ENCODE measurements at regions not wholly inside any gene's neighbourhood (a gene's known extent, or its start where the extent isn't known, plus 50 kb on each side); places are given as distances from the start of the nearest gene placed in this dataset.

DNA sequence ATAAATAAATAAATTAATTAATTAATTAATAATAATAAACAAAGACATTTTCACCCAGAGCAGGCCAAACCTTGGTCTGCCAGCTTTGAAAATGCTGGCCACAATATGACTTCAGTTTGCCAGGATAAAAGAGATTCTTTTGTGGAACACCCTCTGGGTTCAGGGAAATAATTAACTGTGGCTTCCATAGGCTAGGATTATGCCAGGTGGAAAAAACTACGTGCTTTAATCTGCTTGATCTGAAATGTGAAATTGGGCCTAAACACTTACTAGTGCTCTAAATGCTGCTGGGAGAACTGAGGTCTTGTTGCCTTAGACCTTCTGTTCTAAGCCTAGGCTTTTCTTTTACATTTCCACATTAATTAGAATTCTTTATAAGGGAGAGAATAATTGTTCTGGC is 650.0 kb downstream of the DIAPH3 start:
- CTCF ChIA-PET, result no interaction called here

GRCh38 chr13:59514316-59514715 is 649.4 kb downstream of the DIAPH3 start:
- TF ChIP-seq CTCF (IDR thresholded peaks at IDR 0.05; ENCODE audit: unreplicated experiment), result no peak
- no peak for DNase-seq (ENCODE audit: unreplicated experiment)
- Mint-ChIP-seq H3K4me1 (ENCODE audit: insufficient read depth, unreplicated experiment) (no peaks in the 10 kb centered on the region), H3K9me3 (ENCODE audit: unreplicated experiment) (no peaks in the 10 kb centered on the region), H3K27me3 (ENCODE audit: insufficient read depth, unreplicated experiment) (peaks cover 37% of the 10 kb centered on the region), H3K4me3 (ENCODE audit: unreplicated experiment) (no peak overlapping the region), H3K27ac (ENCODE audit: low read depth, unreplicated experiment) (no peak overlapping the region), H3K36me3 (ENCODE audit: insufficient read depth, unreplicated experiment) (no peaks in the 10 kb centered on the region)
- no TSS peak for BruUV-seq (replicated peaks)
- ChIA-PET POLR2A (no interaction called here), CTCF (no interaction called here)
- intact Hi-C loops (cut with micrococcal nuclease), result no loop called here

More for the DNA sequence above, 650.0 kb downstream of the DIAPH3 start:
- Mint-ChIP-seq H3K4me3 (ENCODE audit: unreplicated experiment) (no peak overlapping the region), H3K27me3 (ENCODE audit: insufficient read depth, unreplicated experiment) (peaks cover 31% of the 10 kb centered on the region), H3K9me3 (ENCODE audit: unreplicated experiment) (no peaks in the 10 kb centered on the region), H3K36me3 (ENCODE audit: insufficient read depth, unreplicated experiment) (no peaks in the 10 kb centered on the region), H3K4me1 (ENCODE audit: insufficient read depth, unreplicated experiment) (no peaks in the 10 kb centered on the region), H3K27ac (ENCODE audit: low read depth, unreplicated experiment) (no peak overlapping the region)
- POLR2A ChIA-PET, result no interaction called here
- no peak for TF ChIP-seq CTCF (IDR thresholded peaks at IDR 0.05; ENCODE audit: unreplicated experiment)
- BruUV-seq (replicated peaks), result no TSS peak
- no peak for DNase-seq (ENCODE audit: unreplicated experiment)
- intact Hi-C loops (cut with micrococcal nuclease), result no loop called here

DNA sequence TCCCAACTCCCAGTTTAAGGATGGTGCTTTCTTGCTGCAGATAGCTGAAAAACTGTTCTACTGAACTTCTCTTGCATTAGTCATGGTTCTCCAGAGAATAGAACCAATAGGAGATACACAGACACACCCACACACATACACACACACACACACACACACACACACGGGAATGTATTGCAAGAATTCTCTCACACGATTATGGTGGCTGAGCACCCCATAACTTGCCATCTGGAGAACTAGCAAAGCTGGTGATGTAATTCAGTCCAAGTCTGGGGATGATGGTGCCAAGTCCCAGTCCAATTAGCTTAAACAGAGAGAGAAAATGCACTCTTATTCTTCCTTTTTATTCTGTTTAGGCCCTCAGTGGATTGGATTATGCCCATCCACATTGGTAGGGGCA is 643.9 kb downstream of the DIAPH3 start:
- no peaks in the 10 kb centered on the region for H3K9me3 Mint-ChIP-seq (ENCODE audit: unreplicated experiment)
- no peaks in the 10 kb centered on the region for H3K36me3 Mint-ChIP-seq (ENCODE audit: insufficient read depth, unreplicated experiment)
- ChIA-PET CTCF (interaction anchor here (0.6 kb wide), 2 partner anchors 11 to 50 kb away, joined by 3 to 4 read pairs; no protein-coding TSS in a partner anchor), POLR2A (no interaction called here)
- intact Hi-C loops (cut with micrococcal nuclease), result no loop called here
- BruUV-seq (replicated peaks), result no TSS peak
- DNase-seq (ENCODE audit: unreplicated experiment), result no peak
- H3K4me3 Mint-ChIP-seq (ENCODE audit: unreplicated experiment), result no peak overlapping the region
- H3K27ac Mint-ChIP-seq (ENCODE audit: low read depth, unreplicated experiment), result no peak overlapping the region
- H3K4me1 Mint-ChIP-seq (ENCODE audit: insufficient read depth, unreplicated experiment), result no peaks in the 10 kb centered on the region
- no peak for TF ChIP-seq CTCF (IDR thresholded peaks at IDR 0.05; ENCODE audit: unreplicated experiment)
- peaks cover 23% of the 10 kb centered on the region for H3K27me3 Mint-ChIP-seq (ENCODE audit: insufficient read depth, unreplicated experiment)

DNA sequence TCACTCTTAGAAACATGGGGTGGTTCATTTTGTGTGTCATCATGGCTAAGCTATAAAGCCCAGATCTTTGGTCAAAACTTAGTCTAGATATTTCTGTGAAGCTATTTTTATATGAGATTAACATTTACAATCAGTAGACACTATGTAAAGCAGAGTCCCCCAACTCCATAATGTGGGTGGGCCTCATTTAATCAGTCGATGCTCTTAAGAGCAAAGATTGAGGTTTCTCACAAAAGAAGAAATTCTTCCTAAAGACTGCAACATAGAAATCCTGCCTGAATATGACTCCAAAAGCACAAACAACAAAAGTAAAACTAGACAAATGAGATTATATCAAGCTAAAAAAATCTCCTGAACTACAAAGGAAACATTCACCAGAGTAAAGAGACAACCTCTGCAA is 642.2 kb downstream of the DIAPH3 start:
- H3K4me1 Mint-ChIP-seq (ENCODE audit: insufficient read depth, unreplicated experiment), result no peaks in the 10 kb centered on the region
- no peak for DNase-seq (ENCODE audit: unreplicated experiment)
- H3K36me3 Mint-ChIP-seq (ENCODE audit: insufficient read depth, unreplicated experiment), result no peaks in the 10 kb centered on the region
- no peaks in the 10 kb centered on the region for H3K9me3 Mint-ChIP-seq (ENCODE audit: unreplicated experiment)
- TF ChIP-seq CTCF (IDR thresholded peaks at IDR 0.05; ENCODE audit: unreplicated experiment), result no peak
- CTCF ChIA-PET, result interaction anchor here (0.7 to 0.8 kb wide), 2 partner anchors 76 to 129 kb away, joined by 3 read pairs; no protein-coding TSS in a partner anchor
- POLR2A ChIA-PET, result no interaction called here
- intact Hi-C loops (cut with micrococcal nuclease), result no loop called here
- BruUV-seq (replicated peaks), result no TSS peak
- H3K27ac Mint-ChIP-seq (ENCODE audit: low read depth, unreplicated experiment), result no peak overlapping the region
- peaks cover 23% of the 10 kb centered on the region for H3K27me3 Mint-ChIP-seq (ENCODE audit: insufficient read depth, unreplicated experiment)
- H3K4me3 Mint-ChIP-seq (ENCODE audit: unreplicated experiment), result no peak overlapping the region
